GM18870 (cell line): ENCODE measurements at regions not wholly inside any gene's neighbourhood (a gene's known extent, or its start where the extent isn't known, plus 50 kb on each side); places are given as distances from the start of the nearest gene placed in this dataset.
"Not testable (repeated sequence)": the region's sequence is repeated elsewhere in the genome, so short reads cannot be mapped to it uniquely, and the experiment has no call there.

Source experiments
- ATAC-seq: cut with Tn5 transposase; IDR thresholded peaks from one replicate; pipeline ENCODE4 v1.9.1; 2021; ENCODE audit warnings: moderate library complexity; ENCODE audit not compliant: unreplicated experiment

GRCh38 chr4:151519728-151520415 is 110.9 kb downstream of the FHIP1A start:
- ATAC-seq: no peak

DNA sequence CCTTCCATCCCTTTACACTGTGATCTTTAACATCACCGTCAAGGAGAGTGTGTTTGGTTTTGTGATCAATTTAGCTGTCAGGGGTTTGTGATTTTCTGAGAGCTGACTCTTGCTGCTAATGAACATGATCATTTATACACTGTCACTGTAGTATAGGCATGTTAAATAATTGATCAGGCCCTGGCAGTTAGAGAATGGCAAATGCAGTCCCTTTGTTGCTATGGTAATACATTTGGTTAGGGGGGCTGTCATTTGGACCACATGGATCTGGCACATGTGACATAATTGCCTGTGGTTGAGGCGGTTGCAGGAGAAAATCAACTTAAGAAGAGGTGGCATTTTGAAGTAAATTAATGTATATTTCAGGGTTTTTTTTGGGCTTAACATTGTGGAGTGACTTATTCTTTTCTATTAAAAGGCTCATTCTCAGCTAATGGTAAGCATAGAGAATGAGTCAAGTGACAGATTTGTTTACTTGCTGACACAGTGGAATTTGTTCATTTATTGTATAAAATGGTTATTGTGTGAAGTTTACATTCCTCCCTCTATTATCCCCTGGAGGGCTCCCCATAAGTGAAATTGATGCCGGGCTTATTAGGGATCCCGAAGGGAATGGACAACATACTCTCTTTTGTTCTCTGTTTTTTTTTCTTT is 114.0 kb downstream of the FHIP1A start:
- ATAC-seq: no peak

GRCh38 chr4:151524610-151525009 is 115.6 kb downstream of the FHIP1A start:
- no peak for ATAC-seq

DNA sequence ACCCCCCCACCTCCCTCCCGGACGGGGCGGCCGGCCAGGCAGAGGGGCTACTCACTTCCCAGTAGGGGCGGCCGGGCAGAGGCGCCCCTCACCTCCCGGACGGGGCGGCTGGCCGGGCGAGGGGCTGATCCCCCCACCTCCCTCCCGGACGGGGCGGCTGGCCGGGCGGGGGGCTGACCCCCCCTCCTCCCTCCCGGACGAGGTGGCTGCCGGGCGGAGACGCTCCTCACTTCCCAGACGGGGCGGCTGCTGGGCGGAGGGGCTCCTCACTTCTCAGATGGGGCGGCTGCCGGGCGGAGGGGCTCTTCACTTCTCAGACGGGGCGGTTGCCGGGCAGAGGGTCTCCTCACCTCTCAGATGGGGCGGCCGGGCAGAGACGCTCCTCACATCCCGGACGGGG is 117.5 kb downstream of the FHIP1A start:
- ATAC-seq: not testable (repeated sequence)

DNA sequence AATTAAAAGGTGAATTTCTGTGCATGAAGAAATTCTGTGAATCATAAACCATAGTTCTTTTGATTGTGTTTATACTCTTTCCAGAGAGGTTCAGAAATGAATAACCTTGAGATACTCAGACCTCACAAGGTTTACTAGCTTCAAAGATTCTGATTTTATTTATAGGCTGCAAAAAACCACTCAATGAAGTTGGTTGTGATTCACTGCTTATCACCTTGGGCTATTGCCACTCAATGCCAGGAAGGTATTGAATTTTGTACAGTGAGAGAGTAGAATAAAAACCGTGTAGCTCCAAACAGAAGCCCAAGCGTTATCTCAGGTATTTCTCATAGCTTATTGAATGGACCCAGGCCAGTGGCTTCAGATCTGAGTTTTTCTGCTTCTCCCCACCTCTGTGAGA is 118.7 kb downstream of the FHIP1A start:
- ATAC-seq: no peak

DNA sequence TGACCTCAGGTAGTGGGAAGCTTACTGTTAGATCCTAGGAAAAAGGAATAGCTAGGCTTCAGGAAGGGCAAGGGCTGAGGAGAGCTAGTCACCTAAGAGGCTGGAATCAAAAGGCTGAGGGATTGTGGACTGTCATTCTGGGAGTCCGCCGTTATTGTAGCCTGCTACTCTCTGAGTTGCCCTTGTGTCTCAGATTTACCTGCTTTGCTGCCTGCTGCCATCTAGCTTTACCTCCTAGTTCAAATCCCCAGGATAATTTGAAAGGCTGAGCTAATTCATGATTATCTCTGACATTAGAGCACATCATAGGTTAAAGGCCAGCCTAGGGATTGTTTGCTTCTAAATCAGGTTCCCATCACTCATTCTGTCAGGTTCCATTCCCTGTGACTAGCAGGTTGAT is 120.2 kb downstream of the FHIP1A start:
- ATAC-seq: no peak

DNA sequence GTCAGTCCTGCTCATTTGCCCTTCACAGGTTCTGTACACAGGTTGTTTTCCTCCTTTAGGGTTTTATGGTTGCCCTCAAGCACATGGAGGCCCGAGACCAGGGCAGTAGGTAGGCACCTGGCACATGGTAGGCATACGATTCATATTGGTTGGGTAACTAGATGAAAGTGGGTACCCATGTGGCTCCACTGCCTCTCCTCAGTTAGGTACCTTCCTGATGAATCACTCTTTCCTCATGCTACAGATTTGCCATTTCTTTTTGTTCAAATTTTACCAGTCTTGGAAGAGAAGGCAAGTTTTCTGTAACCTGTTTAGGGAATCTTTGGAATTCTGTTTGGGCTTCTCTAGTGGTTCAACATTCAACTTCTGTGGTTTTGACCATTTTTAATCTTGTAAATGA is 121.3 kb downstream of the FHIP1A start:
- no peak for ATAC-seq

DNA sequence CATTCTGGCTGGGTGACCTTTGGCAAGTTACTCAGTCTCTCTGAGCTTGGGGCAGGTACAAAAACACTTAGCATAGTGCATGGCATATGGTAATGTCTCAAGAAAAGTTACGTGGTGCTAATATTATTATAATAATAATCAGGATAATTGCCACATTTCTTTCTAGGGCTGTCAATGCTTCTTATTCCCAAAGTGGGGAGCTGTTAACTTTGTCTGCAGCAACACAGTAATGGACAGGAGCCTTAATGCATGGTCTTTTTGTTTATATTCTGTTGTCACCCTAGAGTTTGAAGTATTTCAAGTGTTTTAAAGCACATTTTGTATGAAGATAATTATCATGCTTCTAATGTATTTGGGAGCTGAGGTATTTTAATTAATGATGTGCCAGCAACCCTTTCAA is 121.8 kb downstream of the FHIP1A start:
- ATAC-seq: no peak

GRCh38 chr4:151532001-151532708 is 123.2 kb downstream of the FHIP1A start:
- no peak for ATAC-seq

DNA sequence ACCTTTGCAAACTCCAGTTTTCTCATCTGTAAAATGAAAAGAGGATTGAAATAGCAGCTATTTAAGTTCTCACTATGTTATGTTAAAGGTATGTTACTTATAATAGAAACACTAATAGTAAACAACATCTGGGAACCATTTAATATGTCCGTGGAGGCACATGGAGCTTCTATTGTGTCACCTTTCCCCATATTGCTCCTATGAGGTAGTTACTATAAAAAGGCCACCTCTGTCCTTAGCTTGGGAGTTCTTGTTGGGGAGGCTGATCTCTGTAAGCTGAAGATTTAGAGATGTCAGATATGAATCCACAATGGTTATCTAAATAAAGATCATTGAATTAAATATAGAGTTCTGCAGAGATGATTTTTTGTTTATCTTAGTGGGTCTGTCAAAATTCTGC is 125.2 kb downstream of the FHIP1A start:
- no peak for ATAC-seq

GRCh38 chr4:151535366-151535765 is 126.4 kb downstream of the FHIP1A start:
- no peak for ATAC-seq

DNA sequence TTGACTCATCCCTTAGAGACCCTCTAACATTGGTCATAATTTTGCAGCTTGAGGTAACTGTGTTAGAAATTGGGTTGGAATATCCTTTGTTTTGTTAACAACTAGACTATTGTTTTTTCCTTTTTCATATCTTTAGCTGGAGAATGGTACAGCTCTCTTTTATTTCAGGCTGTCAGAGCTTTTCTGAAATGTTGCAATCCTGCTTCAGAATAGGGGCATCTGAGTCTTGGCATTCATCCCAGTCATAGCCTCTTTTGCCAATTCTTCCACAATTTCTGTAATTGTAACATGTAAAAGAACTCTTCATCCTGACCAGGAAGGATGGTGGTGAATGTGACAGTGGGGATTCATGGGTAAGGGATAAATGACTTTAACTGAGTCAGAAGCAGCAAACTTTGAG is 128.7 kb downstream of the FHIP1A start:
- no peak for ATAC-seq

DNA sequence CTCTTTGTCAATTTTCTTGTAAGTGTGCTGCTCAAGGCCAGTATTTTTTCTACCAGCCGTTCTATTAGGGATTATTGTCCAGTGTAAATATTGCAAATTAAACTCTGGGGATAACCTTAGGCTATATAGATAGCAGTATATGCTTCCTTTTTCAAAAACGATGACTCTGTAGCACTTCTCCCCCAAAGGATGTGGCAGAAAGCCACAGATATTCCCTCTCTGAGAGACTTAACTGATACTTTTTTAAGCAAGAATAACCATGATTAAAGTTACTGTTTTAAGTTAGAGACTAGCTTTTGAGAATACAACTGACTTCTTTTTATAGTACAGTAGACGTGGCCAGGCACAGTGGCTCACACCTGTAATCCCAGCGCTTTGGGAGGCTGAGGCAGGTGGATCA is 130.0 kb downstream of the FHIP1A start:
- no peak for ATAC-seq

DNA sequence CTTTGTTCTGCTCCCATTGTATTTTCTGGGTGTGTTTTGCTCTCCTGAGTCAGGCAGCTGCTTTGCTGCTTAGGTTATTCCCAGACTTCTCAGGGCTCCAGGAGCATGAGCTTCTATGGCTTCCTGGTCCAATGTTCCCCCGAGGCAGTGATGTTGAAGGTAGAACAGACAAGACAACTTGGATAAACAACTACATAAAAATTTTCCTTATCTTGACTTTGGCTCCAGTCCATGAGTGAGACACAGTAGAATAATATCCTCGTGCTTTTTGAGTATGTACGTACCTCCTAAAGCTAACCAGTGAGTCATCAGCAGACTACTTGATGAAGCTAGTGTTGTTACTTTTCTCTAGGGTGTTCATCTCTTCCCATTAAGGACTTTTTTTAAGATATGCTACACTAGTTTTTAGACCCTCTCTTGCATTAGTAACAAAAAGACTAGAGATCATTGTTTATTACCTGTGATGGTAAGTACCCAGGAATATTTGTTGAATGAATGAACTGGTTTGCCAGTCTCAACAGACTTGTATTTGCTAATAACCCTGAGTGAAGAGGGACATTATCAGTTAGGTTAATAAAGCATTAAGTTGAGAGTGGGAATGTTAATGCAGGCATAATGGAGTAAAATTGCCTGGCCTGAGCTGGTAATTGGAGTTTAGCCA is 131.9 kb downstream of the FHIP1A start:
- ATAC-seq: no peak

DNA sequence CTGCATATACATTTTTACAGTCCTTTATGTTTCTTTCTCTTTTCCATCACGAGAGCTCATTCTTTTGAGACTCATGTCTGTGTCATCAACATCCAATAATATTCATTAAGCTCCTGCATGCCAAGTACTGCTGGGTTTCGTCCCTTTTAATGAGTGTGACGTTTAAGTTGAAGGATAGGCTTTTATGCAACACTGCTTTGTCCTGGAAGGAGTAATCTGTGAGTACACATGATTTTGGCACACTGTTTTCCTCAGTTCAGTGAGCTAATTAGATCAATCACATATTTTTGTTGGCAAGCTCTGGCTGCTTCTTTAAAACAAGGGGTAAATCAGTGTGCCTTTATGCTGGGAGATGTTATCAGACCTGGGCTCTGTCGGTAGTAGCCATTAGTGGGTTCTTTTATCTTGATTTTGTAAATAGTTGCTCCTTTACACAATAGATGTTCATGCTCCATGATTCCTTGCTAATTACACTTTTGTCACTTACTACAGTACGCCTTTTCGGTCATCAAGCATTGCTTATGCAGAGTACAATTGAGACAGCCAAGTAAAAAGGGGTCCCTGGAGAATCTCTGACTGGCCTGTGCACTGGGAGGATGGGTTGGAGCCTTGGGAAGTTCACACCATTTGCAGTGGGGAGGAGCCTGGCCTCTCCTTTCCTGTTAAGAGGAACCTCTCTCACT is 132.6 kb downstream of the FHIP1A start:
- ATAC-seq: no peak

DNA sequence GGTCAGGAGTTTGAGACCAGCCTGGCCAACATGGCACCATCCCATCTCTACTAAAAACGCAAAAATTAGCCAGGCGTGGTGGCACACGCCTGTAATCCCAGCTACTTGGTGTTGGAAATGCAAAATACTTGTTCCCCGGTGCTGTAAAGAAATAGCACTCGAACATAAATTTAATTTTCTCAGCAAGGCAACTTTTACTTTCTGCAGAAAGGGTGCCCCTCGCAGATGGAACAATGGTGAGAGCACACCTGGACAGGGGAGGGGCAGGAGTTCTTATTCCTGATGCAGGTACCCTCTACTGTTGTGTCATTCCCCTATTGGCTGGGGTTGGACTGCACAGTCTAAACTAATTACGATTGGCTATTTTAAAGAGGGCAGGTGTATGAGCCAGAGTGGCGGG is 139.7 kb downstream of the FHIP1A start:
- ATAC-seq: no peak

- ATAC-seq: not testable (repeated sequence)
Measured at GRCh38 chr4:151549378-151549777, 140.4 kb downstream of the FHIP1A start.

GRCh38 chr4:151553874-151554273 is 144.9 kb downstream of the FHIP1A start:
- ATAC-seq: no peak

- ATAC-seq: no peak
Measured at GRCh38 chr4:151555151-151555945, 146.4 kb downstream of the FHIP1A start.

DNA sequence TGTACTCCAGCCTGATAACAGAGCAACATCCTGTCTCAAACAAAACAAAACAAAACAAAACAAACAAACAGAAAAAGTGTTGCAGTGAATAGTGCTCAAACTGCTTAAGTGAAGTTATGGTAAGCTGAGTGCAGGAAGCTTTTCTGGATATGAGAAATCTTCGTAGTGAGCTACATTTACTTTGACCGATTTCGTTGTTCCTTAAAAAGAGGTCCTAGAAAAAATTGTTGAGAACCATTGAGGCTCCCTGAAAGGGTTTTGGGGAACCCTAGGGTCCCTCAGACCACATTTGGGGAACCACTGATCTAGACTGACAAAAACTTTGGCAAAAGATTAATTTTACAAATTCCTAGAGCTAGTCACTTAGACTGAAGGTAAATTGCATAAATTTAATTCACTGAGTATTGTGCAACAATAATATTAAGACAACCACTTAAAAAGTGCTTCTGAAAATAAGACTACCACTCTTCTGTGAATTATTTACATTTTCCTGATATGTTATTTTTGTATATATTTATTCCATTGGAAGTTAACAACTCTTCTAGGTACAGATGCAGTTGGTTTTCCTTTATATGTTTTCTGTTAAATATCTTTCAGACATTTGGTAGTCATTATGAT is 149.6 kb downstream of the FHIP1A start:
- ATAC-seq: no peak
